ENCODE measurements at regions not wholly inside any gene's neighbourhood (a gene's known extent, or its start where the extent isn't known, plus 50 kb on each side); places are given as distances from the start of the nearest gene placed in this dataset.

DNA sequence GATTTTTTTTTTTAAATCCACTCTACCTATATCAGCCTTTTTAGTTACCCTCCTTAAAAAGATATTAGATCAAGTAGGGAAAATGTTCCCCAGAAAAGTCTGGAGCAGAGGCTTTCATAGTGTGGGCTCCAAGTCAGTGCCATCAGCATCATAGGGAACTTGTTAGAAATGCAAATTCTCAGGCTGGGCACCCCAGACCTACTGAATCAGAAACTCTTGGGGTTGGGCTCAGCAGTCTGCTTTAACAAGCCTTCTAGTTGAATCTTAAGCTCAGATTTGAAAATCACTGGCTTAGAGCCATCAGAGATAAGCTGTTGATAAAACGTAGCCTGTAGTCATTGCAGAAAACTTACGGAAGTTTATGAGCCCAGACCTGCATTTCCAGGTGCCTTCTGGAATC, 140.1 kb downstream of the TMEM38B start:
- Histone ChIP-seq H3K4me3 (no peak overlapping the region), H3K4me1 (ENCODE audit: low read depth) (no peaks in the 10 kb centered on the region), H3K9me3 (no peaks in the 10 kb centered on the region), H3K36me3 (ENCODE audit: low read depth) (no peaks in the 10 kb centered on the region)
- DNase-seq (peak in 1 of 3 donors; percentile 4), ATAC-seq (no peak)
- TF ChIP-seq, protein P1, sequence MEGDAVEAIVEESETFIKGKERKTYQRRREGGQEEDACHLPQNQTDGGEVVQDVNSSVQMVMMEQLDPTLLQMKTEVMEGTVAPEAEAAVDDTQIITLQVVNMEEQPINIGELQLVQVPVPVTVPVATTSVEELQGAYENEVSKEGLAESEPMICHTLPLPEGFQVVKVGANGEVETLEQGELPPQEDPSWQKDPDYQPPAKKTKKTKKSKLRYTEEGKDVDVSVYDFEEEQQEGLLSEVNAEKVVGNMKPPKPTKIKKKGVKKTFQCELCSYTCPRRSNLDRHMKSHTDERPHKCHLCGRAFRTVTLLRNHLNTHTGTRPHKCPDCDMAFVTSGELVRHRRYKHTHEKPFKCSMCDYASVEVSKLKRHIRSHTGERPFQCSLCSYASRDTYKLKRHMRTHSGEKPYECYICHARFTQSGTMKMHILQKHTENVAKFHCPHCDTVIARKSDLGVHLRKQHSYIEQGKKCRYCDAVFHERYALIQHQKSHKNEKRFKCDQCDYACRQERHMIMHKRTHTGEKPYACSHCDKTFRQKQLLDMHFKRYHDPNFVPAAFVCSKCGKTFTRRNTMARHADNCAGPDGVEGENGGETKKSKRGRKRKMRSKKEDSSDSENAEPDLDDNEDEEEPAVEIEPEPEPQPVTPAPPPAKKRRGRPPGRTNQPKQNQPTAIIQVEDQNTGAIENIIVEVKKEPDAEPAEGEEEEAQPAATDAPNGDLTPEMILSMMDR (IDR thresholded peaks at IDR 0.05), result no peak
- intact Hi-C loops (cut with DNase I, micrococcal nuclease), result no loop called here

DNA sequence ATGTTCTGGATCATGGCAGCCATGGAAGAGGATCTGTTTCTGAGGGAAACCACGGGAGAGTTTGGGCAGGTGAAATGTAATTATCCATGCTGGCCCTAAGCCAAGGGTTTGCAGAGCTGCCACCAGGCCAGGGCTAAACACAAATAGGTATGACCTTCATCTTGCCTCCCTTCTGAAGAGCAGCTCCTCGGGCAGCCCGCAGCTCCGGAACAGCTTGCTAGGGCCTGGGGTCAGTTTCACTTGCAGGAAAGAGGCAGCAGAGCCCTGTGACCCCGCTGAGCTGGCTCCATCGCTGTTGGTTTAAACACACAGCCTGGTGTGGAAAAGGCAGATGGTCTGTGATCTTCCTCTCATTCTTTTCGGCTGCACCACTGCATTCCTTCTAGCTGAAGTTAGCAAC, 141.4 kb downstream of the TMEM38B start:
- intact Hi-C loops (cut with DNase I, micrococcal nuclease), result no loop called here
- Histone ChIP-seq H3K4me1 (ENCODE audit: low read depth) (no peaks in the 10 kb centered on the region), H3K36me3 (ENCODE audit: low read depth) (no peaks in the 10 kb centered on the region), H3K9me3 (no peaks in the 10 kb centered on the region), H3K4me3 (no peak overlapping the region)
- no peak for DNase-seq
- TF ChIP-seq, protein P1 (IDR thresholded peaks at IDR 0.05), result no peak
- no peak for ATAC-seq

DNA sequence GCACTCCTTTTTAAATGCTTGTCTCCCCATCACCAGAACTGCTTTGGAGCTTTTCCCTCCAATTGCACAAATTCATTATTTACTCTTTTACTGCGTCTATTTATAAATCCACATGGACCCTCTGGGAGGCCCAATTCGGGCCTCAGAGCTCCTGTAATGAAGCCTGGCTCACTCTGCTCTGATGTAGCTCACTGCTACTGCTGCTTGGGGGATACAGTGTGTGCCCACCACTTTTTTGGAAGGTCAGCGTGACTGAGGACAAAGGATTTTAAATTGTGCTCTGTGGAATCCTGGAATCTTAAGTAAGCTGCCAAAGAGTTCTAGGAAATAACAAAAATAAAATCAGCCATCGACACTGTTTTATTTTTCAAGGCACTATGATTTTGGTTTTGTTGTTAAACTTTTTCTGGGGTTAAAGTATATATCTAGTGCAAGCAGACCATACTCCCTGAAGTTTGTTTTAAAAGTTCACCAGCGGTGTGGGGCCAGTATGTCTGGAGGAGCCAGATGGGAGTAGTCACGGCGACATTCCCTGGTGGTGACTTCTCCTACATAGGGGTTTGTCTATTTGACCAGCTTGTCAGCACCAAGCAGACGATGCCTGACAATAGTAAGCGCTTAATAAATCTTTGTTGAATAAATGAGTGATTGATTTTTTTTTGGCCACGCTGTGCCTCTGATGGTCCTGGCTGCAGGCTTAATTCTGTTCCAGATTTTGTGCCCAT, 142.8 kb downstream of the TMEM38B start:
- H3K36me3 ChIP-seq (ENCODE audit: low read depth), result no peaks in the 10 kb centered on the region
- no peak for DNase-seq
- no peaks in the 10 kb centered on the region for H3K4me1 ChIP-seq (ENCODE audit: low read depth)
- TF ChIP-seq, protein P1 (IDR thresholded peaks at IDR 0.05), result no peak
- ATAC-seq, result no peak
- no peaks in the 10 kb centered on the region for H3K9me3 ChIP-seq
- H3K4me3 ChIP-seq, result no peak overlapping the region
- intact Hi-C loops (cut with DNase I, micrococcal nuclease), result no loop called here

DNA sequence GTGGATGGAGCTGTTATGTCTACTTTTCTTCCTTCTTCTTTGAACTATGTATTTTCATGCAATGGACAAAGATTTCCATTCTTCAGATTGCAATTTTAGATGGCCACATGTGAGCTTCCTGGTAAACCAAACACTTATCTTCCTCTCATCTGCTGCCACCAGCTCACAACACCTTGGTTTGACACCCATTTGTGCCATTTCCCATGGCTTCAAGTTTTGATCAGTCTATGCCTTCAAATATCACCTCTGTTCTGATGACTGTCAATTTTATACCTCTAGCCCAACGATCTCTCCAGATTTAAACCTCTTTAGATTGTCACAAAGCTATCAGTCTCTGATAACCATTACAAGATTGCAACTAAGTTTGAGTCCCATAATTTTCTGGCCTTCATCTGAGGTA, 147.2 kb downstream of the TMEM38B start:
- H3K9me3 ChIP-seq, result no peaks in the 10 kb centered on the region
- ATAC-seq (no peak), DNase-seq (no peak)
- no peaks in the 10 kb centered on the region for H3K36me3 ChIP-seq (ENCODE audit: low read depth)
- intact Hi-C loops (cut with DNase I, micrococcal nuclease), result no loop called here
- TF ChIP-seq, protein P1 (IDR thresholded peaks at IDR 0.05), result no peak
- H3K4me3 ChIP-seq, result no peak overlapping the region
- H3K4me1 ChIP-seq (ENCODE audit: low read depth), result no peaks in the 10 kb centered on the region

DNA sequence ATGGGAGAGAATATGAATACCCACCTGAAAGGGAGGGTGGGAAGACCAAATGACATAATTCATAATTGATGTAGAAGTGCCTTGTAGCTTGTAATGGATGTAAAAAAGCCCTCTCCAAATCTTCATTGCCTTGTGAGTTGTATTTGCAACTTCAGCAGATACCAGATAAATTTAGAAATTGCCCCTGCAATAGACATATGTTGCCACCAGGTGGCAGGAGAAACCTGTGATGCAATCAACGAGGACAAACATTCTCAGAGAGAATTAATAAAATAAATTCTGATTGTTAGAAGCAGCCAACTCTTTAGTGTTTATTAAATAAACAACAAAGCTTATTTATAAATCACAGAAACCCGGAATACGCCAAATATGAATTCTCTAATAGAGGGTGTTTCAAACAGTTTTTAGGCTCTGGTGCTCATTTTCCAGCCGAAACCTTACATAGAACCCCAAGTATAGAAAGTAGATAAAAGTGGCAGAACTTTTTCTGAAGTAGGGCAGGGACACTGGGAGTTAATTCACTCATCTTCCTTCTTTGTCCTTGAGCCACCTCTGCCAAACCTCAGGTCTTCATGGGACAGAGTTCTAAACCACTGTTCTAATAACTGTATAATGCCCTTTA, 147.8 kb downstream of the TMEM38B start:
- H3K4me1 ChIP-seq (ENCODE audit: low read depth), result no peaks in the 10 kb centered on the region
- no peaks in the 10 kb centered on the region for H3K9me3 ChIP-seq
- H3K36me3 ChIP-seq (ENCODE audit: low read depth), result no peaks in the 10 kb centered on the region
- no peak overlapping the region for H3K4me3 ChIP-seq
- intact Hi-C loops (cut with DNase I, micrococcal nuclease), result no loop called here
- TF ChIP-seq, protein P1 (IDR thresholded peaks at IDR 0.05), result peak; percentile 33
- ATAC-seq (no peak), DNase-seq (peak in 1 of 3 donors; percentile 42)
